ENCODE measurements at regions not wholly inside any gene's neighbourhood (a gene's known extent, or its start where the extent isn't known, plus 50 kb on each side); places are given as distances from the start of the nearest gene placed in this dataset.

- TF ChIP-seq REST (IDR thresholded peaks at IDR 0.05): no peak
These were observed 145.1 kb downstream of the NFKBIZ start (continued) for GRCh38 chr3:101994386-101994785.

GRCh38 chr3:101995371-101996046 lies 146.2 kb downstream of the NFKBIZ start:
- 88% methylated on average over 4 of the region's 4 CpGs for WGBS
- Histone ChIP-seq H3K4me1 (ENCODE audit: control insufficient read depth in 4 of 4, insufficient read depth in 4 of 4, low read length in 3 of 4) (no peaks in the 10 kb centered on the region), H3K4me3 (ENCODE audit: low read depth in 1 of 3, low read length in 3 of 3) (no peak overlapping the region), H3K27me3 (ENCODE audit: control insufficient read depth in 4 of 4, insufficient read depth in 4 of 4, low read length in 3 of 4) (no peaks in the 10 kb centered on the region), H3K27ac (ENCODE audit: low read depth in 1 of 2, low read length in 2 of 2) (no peak overlapping the region), H3K36me3 (ENCODE audit: control insufficient read depth in 4 of 4, insufficient read depth in 3 of 4, low read depth in 1 of 4, low read length in 3 of 4) (no peaks in the 10 kb centered on the region), H3K9ac (ENCODE audit: low read depth in 1 of 2, low read length in 2 of 2) (no peak overlapping the region), H3K9me3 (ENCODE audit: control insufficient read depth in 4 of 4, low read length in 3 of 4) (no peaks in the 10 kb centered on the region)
- no peak for DNase-seq (ENCODE audit: low spot score)
- no peak for TF ChIP-seq TAF1 (conservative IDR thresholded peaks at IDR 0.05)
- TF ChIP-seq FOXA1 (IDR thresholded peaks at IDR 0.05): no peak
- TF ChIP-seq GABPA (IDR thresholded peaks at IDR 0.05 in 1 of 2, conservative IDR thresholded peaks at IDR 0.05 in 1 of 2): no peak
- TF ChIP-seq YY1 (IDR thresholded peaks at IDR 0.05): no peak
- no peak for TF ChIP-seq FOXA2 (IDR thresholded peaks at IDR 0.05)
- TF ChIP-seq HNF4A (conservative IDR thresholded peaks at IDR 0.05): no peak
- no peak for TF ChIP-seq ZBTB33 (IDR thresholded peaks at IDR 0.05)
- TF ChIP-seq MAX (IDR thresholded peaks at IDR 0.05): no peak
- TF ChIP-seq CTCF (IDR thresholded peaks at IDR 0.05; ENCODE audit: low read depth, low read length, missing input control): no peak
- no peak for TF ChIP-seq HNF4G (IDR thresholded peaks at IDR 0.05)
- no peak for TF ChIP-seq NR2F2 (IDR thresholded peaks at IDR 0.05)
- TF ChIP-seq ATF3 (IDR thresholded peaks at IDR 0.05): no peak
- no peak for TF ChIP-seq RAD21 (IDR thresholded peaks at IDR 0.05)
- no peak for TF ChIP-seq RXRA (IDR thresholded peaks at IDR 0.05)
- TF ChIP-seq EGR1 (IDR thresholded peaks at IDR 0.05; ENCODE audit: low read depth in 2 of 2): no peak
- TF ChIP-seq REST (IDR thresholded peaks at IDR 0.05): no peak
- no peak for TF ChIP-seq SP1 (IDR thresholded peaks at IDR 0.05)
- no peak for TF ChIP-seq JUND (IDR thresholded peaks at IDR 0.05)
